ENCODE measurements at regions not wholly inside any gene's neighbourhood (a gene's known extent, or its start where the extent isn't known, plus 50 kb on each side); places are given as distances from the start of the nearest gene placed in this dataset.

- Histone ChIP-seq H3K36me3 (no peaks in the 10 kb centered on the region), H3K4me1 (no peaks in the 10 kb centered on the region), H3K27ac (no peak overlapping the region), H3K4me3 (no peak overlapping the region), H3K27me3 (no peaks in the 10 kb centered on the region), H3K9me3 (no peaks in the 10 kb centered on the region)
- TF ChIP-seq CTCF (IDR thresholded peaks at IDR 0.05) (no peak), POLR2A (IDR thresholded peaks at IDR 0.05) (no peak)
- intact Hi-C loops (cut with DNase I): no loop called here
- WGBS, 2 donors: 71 to 74% methylated on average over 5 of the region's 5 CpGs
- DNase-seq: no peak
Observed at GRCh38 chr2:208929139-208929864, 494.5 kb upstream of the MAP2 start.

GRCh38 chr2:208929894-208930427 lies 493.9 kb upstream of the MAP2 start:
- Histone ChIP-seq H3K9me3 (no peaks in the 10 kb centered on the region), H3K4me1 (no peaks in the 10 kb centered on the region), H3K36me3 (no peaks in the 10 kb centered on the region), H3K4me3 (no peak overlapping the region), H3K27ac (no peak overlapping the region), H3K27me3 (no peaks in the 10 kb centered on the region)
- intact Hi-C loops (cut with DNase I): no loop called here
- TF ChIP-seq POLR2A (IDR thresholded peaks at IDR 0.05): no peak
- TF ChIP-seq CTCF (IDR thresholded peaks at IDR 0.05): no peak
- WGBS, 2 donors: 66 to 67% methylated on average over 3 of the region's 3 CpGs
- DNase-seq: no peak

GRCh38 chr2:208935531-208935930 lies 488.3 kb upstream of the MAP2 start:
- Histone ChIP-seq H3K4me3 (no peak overlapping the region), H3K4me1 (no peaks in the 10 kb centered on the region), H3K27me3 (no peaks in the 10 kb centered on the region), H3K36me3 (no peaks in the 10 kb centered on the region), H3K9me3 (no peaks in the 10 kb centered on the region), H3K27ac (no peak overlapping the region)
- DNase-seq: no peak
- 74 to 88% methylated on average over 2 of the region's 2 CpGs for WGBS, 2 donors
- no peak for TF ChIP-seq POLR2A (IDR thresholded peaks at IDR 0.05)
- TF ChIP-seq CTCF (IDR thresholded peaks at IDR 0.05): no peak
- intact Hi-C loops (cut with DNase I): no loop called here

GRCh38 chr2:208937521-208937920 lies 486.3 kb upstream of the MAP2 start:
- H3K9me3 ChIP-seq: no peaks in the 10 kb centered on the region
- 5 to 8% methylated on average over 1 of the region's 1 CpG for WGBS, 2 donors
- no peak for DNase-seq
- no peaks in the 10 kb centered on the region for H3K27me3 ChIP-seq
- no peaks in the 10 kb centered on the region for H3K36me3 ChIP-seq
- intact Hi-C loops (cut with DNase I): no loop called here
- H3K4me1 ChIP-seq: no peaks in the 10 kb centered on the region
- TF ChIP-seq POLR2A (IDR thresholded peaks at IDR 0.05) (no peak), CTCF (IDR thresholded peaks at IDR 0.05) (no peak)
- H3K4me3 ChIP-seq: no peak overlapping the region
- no peak overlapping the region for H3K27ac ChIP-seq

- no peaks in the 10 kb centered on the region for H3K4me1 ChIP-seq
- 77 to 80% methylated on average over 1 of the region's 1 CpG for WGBS, 2 donors
- no peak for DNase-seq
- no peak for TF ChIP-seq POLR2A (IDR thresholded peaks at IDR 0.05)
- no peak for TF ChIP-seq CTCF (IDR thresholded peaks at IDR 0.05)
- no peak overlapping the region for H3K27ac ChIP-seq
- H3K36me3 ChIP-seq: no peaks in the 10 kb centered on the region
- H3K4me3 ChIP-seq: no peak overlapping the region
- no peaks in the 10 kb centered on the region for H3K9me3 ChIP-seq
- intact Hi-C loops (cut with DNase I): no loop called here
- no peaks in the 10 kb centered on the region for H3K27me3 ChIP-seq
Observed at GRCh38 chr2:208939852-208940251, 484.0 kb upstream of the MAP2 start.

All from esophagus squamous epithelium (tissue), 5 donors.